LNCAP (cell line): ENCODE measurements at regions not wholly inside any gene's neighbourhood (a gene's known extent, or its start where the extent isn't known, plus 50 kb on each side); places are given as distances from the start of the nearest gene placed in this dataset.

Source experiments
- TF ChIP-seq, protein P1 (sequence below): fragments of 450-650 bp; IDR thresholded peaks from 2 replicates; pipeline ENCODE4 v1.5.1; 2017; ENCODE audit warnings: mild to moderate bottlenecking

DNA sequence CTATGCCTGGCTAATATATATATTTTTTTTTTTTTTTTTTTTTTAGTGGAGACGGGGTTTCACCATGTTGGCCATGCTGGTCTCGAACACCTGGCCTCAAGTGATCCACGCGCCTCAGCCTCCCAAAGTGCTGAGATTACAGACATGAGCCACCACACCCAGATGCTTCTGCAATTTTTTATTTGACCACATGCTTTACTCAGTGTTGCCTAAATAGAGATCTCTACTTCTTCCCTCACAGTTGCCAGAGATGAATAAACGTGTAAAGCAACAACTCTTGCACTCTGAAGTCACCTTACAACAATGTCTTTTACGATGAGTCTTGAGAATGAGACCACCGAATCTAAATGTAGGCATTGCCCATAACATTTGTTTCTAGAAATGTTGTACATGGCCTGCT lies 107.9 kb upstream of the FRMD4A start:
- TF ChIP-seq, protein P1, sequence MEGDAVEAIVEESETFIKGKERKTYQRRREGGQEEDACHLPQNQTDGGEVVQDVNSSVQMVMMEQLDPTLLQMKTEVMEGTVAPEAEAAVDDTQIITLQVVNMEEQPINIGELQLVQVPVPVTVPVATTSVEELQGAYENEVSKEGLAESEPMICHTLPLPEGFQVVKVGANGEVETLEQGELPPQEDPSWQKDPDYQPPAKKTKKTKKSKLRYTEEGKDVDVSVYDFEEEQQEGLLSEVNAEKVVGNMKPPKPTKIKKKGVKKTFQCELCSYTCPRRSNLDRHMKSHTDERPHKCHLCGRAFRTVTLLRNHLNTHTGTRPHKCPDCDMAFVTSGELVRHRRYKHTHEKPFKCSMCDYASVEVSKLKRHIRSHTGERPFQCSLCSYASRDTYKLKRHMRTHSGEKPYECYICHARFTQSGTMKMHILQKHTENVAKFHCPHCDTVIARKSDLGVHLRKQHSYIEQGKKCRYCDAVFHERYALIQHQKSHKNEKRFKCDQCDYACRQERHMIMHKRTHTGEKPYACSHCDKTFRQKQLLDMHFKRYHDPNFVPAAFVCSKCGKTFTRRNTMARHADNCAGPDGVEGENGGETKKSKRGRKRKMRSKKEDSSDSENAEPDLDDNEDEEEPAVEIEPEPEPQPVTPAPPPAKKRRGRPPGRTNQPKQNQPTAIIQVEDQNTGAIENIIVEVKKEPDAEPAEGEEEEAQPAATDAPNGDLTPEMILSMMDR: no peak

- TF ChIP-seq, protein P1: no peak
Observed at GRCh38 chr10:14438057-14438456, 107.3 kb upstream of the FRMD4A start.

DNA sequence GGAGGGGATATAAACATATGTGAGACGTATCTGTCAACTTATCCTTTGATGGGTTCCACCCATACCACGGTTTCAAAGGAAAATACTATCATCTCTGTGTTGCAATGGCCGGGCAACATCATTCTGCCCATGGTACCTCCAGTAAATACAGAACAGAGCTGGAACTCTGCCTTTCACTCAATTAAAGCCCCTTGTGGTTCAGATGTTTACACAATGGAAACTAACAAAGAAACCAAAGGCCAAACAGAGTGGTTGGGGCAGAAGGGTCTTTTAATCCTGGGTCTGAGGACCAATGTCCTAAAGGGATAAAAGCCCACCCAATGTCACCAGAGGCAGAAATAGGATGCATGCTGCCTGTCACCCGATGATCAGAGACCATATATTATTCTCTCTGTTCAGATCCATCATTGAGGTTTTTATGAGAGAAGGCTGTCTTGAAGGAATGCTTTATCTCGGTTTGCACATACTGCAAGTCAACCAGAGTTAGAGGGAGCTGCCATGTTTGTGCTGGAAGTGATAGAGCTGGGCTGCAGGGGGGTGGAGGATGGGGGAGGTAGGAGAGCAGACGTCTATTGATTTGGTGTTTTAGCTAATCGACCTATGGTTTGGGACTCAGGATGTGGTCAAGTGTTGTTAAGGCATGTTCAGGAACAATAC lies 105.4 kb upstream of the FRMD4A start:
- TF ChIP-seq, protein P1: no peak

DNA sequence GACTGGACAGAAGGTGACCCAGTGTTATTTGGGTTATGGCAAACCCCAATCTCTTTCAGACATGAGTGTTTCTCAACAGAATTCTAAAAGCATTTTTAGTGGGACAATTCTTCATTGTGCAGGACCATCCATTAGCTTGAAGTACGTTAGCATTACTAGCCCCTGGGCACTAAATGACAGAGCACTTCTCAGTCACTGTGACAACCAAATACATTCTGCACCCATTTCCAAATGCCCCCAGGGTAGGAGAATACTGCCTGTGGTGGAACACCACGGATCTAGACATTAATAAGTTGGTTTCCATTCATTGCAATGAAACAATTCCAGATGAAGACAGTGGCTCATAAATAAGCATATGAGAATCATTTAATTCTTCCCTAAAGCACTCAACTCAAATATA lies 102.4 kb upstream of the FRMD4A start:
- TF ChIP-seq, protein P1: no peak

DNA sequence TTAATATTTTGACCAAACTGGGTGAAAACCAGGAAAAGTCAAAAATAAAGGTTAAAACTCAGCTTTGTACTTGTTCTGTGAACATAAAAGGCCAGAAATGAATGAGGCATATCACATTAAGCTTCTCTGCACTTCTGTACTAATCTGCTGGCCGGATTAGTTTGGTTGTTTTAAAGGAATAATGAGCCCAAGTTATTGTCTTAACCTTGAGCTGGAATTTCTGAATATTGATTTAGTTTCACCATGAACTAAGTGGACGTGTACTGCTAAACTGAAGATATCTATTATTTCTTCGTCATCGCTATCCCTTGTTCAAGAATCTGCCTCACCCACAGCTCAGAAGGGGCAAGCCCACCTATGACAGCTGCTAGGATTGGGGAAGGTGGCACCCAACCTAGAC lies 101.1 kb upstream of the FRMD4A start:
- TF ChIP-seq, protein P1: no peak

GRCh38 chr10:14429043-14429700 lies 98.4 kb upstream of the FRMD4A start:
- TF ChIP-seq, protein P1: no peak

DNA sequence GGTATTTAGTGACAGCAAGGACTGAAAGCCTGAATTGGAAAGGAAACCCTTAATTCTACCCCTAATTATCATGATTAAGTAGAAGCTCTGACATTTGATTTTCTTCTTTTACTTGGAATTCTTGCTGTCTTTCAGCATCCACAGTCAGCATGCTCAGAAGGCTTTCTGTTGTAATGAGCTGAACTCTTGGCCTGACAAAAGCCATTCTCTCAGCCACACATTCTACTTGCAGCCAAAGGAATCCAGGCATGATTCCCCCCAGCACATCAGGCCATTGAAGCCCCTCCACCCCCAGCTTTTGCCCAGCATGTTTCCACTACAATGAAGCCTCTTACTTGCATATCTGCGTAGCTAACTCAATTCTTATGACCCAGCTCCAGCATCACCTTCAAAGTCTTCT lies 94.3 kb upstream of the FRMD4A start:
- TF ChIP-seq, protein P1: no peak
